ENCODE measurements at regions not wholly inside any gene's neighbourhood (a gene's known extent, or its start where the extent isn't known, plus 50 kb on each side); places are given as distances from the start of the nearest gene placed in this dataset.
"Not testable (repeated sequence)": the region's sequence is repeated elsewhere in the genome, so short reads cannot be mapped to it uniquely, and the experiment has no call there.

GRCh38 chr22:35170716-35171697, 86.3 kb upstream of the HMGXB4 start:
- Mint-ChIP-seq H3K9me3 (no peaks in the 10 kb centered on the region), H3K4me1 (no peaks in the 10 kb centered on the region), H3K27ac (no peak overlapping the region), H3K36me3 (ENCODE audit: low read depth) (no peaks in the 10 kb centered on the region), H3K27me3 (peaks cover 17% of the 10 kb centered on the region), H3K4me3 (no peak overlapping the region)
- DNase-seq: no peak
- no peak for ATAC-seq

- H3K9me3 Mint-ChIP-seq: no peaks in the 10 kb centered on the region
- H3K36me3 Mint-ChIP-seq (ENCODE audit: low read depth): no peaks in the 10 kb centered on the region
- ATAC-seq: no peak
- H3K27me3 Mint-ChIP-seq: peaks cover 24% of the 10 kb centered on the region
- no peak for DNase-seq
- H3K4me1 Mint-ChIP-seq: no peaks in the 10 kb centered on the region
- H3K27ac Mint-ChIP-seq: no peak overlapping the region
- no peak overlapping the region for H3K4me3 Mint-ChIP-seq
Measured at GRCh38 chr22:35172442-35172841, 84.9 kb upstream of the HMGXB4 start.

- H3K27ac Mint-ChIP-seq: no peak overlapping the region
- no peaks in the 10 kb centered on the region for H3K36me3 Mint-ChIP-seq (ENCODE audit: low read depth)
- H3K9me3 Mint-ChIP-seq: no peaks in the 10 kb centered on the region
- no peaks in the 10 kb centered on the region for H3K4me1 Mint-ChIP-seq
- DNase-seq: no peak
- peaks cover 23% of the 10 kb centered on the region for H3K27me3 Mint-ChIP-seq
- no peak overlapping the region for H3K4me3 Mint-ChIP-seq
- no peak for ATAC-seq
Measured at GRCh38 chr22:35173655-35174054, 83.6 kb upstream of the HMGXB4 start.

- Mint-ChIP-seq H3K27ac (no peak overlapping the region), H3K4me1 (no peaks in the 10 kb centered on the region), H3K4me3 (no peak overlapping the region), H3K9me3 (no peaks in the 10 kb centered on the region), H3K36me3 (ENCODE audit: low read depth) (no peaks in the 10 kb centered on the region), H3K27me3 (peaks cover 24% of the 10 kb centered on the region)
- no peak for DNase-seq
- no peak for ATAC-seq
Measured at GRCh38 chr22:35174401-35175038, 82.8 kb upstream of the HMGXB4 start.

- peaks cover 24% of the 10 kb centered on the region for H3K27me3 Mint-ChIP-seq
- no peaks in the 10 kb centered on the region for H3K4me1 Mint-ChIP-seq
- no peak overlapping the region for H3K4me3 Mint-ChIP-seq
- no peaks in the 10 kb centered on the region for H3K36me3 Mint-ChIP-seq (ENCODE audit: low read depth)
- ATAC-seq (no peak), DNase-seq (no peak)
- H3K27ac Mint-ChIP-seq: no peak overlapping the region
- H3K9me3 Mint-ChIP-seq: no peaks in the 10 kb centered on the region
Measured at GRCh38 chr22:35175392-35175791, 81.9 kb upstream of the HMGXB4 start.

GRCh38 chr22:35177811-35178210, 79.5 kb upstream of the HMGXB4 start:
- ATAC-seq (no peak), DNase-seq (no peak)
- peaks cover 22% of the 10 kb centered on the region for H3K27me3 Mint-ChIP-seq
- H3K4me1 Mint-ChIP-seq: no peaks in the 10 kb centered on the region
- H3K27ac Mint-ChIP-seq: no peak overlapping the region
- H3K4me3 Mint-ChIP-seq: no peak overlapping the region
- no peaks in the 10 kb centered on the region for H3K36me3 Mint-ChIP-seq (ENCODE audit: low read depth)
- peaks cover 6% of the 10 kb centered on the region for H3K9me3 Mint-ChIP-seq

GRCh38 chr22:35178446-35178845, 78.8 kb upstream of the HMGXB4 start:
- Mint-ChIP-seq H3K4me1 (no peaks in the 10 kb centered on the region), H3K36me3 (ENCODE audit: low read depth) (no peaks in the 10 kb centered on the region), H3K4me3 (no peak overlapping the region), H3K27me3 (peaks cover 19% of the 10 kb centered on the region), H3K27ac (no peak overlapping the region), H3K9me3 (peaks cover 10% of the 10 kb centered on the region)
- ATAC-seq (no peak), DNase-seq (no peak)

GRCh38 chr22:35183917-35184316, 73.4 kb upstream of the HMGXB4 start:
- peaks cover 16% of the 10 kb centered on the region for H3K9me3 Mint-ChIP-seq
- DNase-seq: no peak
- no peaks in the 10 kb centered on the region for H3K4me1 Mint-ChIP-seq
- H3K4me3 Mint-ChIP-seq: no peak overlapping the region
- H3K36me3 Mint-ChIP-seq (ENCODE audit: low read depth): no peaks in the 10 kb centered on the region
- no peak for ATAC-seq
- peaks cover 3% of the 10 kb centered on the region for H3K27me3 Mint-ChIP-seq
- no peak overlapping the region for H3K27ac Mint-ChIP-seq

GRCh38 chr22:35186492-35186891, 70.8 kb upstream of the HMGXB4 start:
- ATAC-seq (no peak), DNase-seq (no peak)
- Mint-ChIP-seq H3K36me3 (ENCODE audit: low read depth) (no peaks in the 10 kb centered on the region), H3K9me3 (peaks cover 13% of the 10 kb centered on the region), H3K4me1 (no peaks in the 10 kb centered on the region), H3K27me3 (no peaks in the 10 kb centered on the region), H3K4me3 (no peak overlapping the region), H3K27ac (no peak overlapping the region)

GRCh38 chr22:35188930-35189329, 68.4 kb upstream of the HMGXB4 start:
- DNase-seq; H3K27me3 Mint-ChIP-seq; H3K4me1 Mint-ChIP-seq; H3K4me3 Mint-ChIP-seq; H3K36me3 Mint-ChIP-seq (ENCODE audit: low read depth); ATAC-seq; H3K27ac Mint-ChIP-seq; H3K9me3 Mint-ChIP-seq: not testable (repeated sequence)

GRCh38 chr22:35189559-35189958, 67.7 kb upstream of the HMGXB4 start:
- Mint-ChIP-seq H3K27ac (no peak overlapping the region), H3K4me1 (no peaks in the 10 kb centered on the region), H3K36me3 (ENCODE audit: low read depth) (no peaks in the 10 kb centered on the region), H3K27me3 (peaks cover 3% of the 10 kb centered on the region), H3K4me3 (no peak overlapping the region), H3K9me3 (peaks cover 8% of the 10 kb centered on the region)
- DNase-seq (no peak), ATAC-seq (no peak)

- Mint-ChIP-seq H3K9me3 (peaks cover 8% of the 10 kb centered on the region), H3K4me3 (no peak overlapping the region), H3K36me3 (ENCODE audit: low read depth) (no peaks in the 10 kb centered on the region), H3K27ac (no peak overlapping the region), H3K4me1 (no peaks in the 10 kb centered on the region), H3K27me3 (peaks cover 3% of the 10 kb centered on the region)
- DNase-seq (no peak), ATAC-seq (no peak)
Measured at GRCh38 chr22:35191412-35191811, 65.9 kb upstream of the HMGXB4 start.

- H3K27ac Mint-ChIP-seq: no peak overlapping the region
- H3K9me3 Mint-ChIP-seq: peaks cover 8% of the 10 kb centered on the region
- no peaks in the 10 kb centered on the region for H3K4me1 Mint-ChIP-seq
- DNase-seq: no peak
- H3K36me3 Mint-ChIP-seq (ENCODE audit: low read depth): no peaks in the 10 kb centered on the region
- peaks cover 4% of the 10 kb centered on the region for H3K27me3 Mint-ChIP-seq
- H3K4me3 Mint-ChIP-seq: no peak overlapping the region
- ATAC-seq: no peak
Measured at GRCh38 chr22:35192129-35192918, 65.0 kb upstream of the HMGXB4 start.

GRCh38 chr22:35195226-35195625, 62.1 kb upstream of the HMGXB4 start:
- no peaks in the 10 kb centered on the region for H3K36me3 Mint-ChIP-seq (ENCODE audit: low read depth)
- ATAC-seq (no peak), DNase-seq (no peak)
- no peak overlapping the region for H3K27ac Mint-ChIP-seq
- H3K9me3 Mint-ChIP-seq: peaks cover 3% of the 10 kb centered on the region
- no peak overlapping the region for H3K4me3 Mint-ChIP-seq
- H3K27me3 Mint-ChIP-seq: peaks cover 14% of the 10 kb centered on the region
- H3K4me1 Mint-ChIP-seq: no peaks in the 10 kb centered on the region

Data from activated naive CD8-positive, alpha-beta T cell treated with anti-CD3 and anti-CD28 coated beads, Interleukin-2, amount 50 U/mL, for 24 hours (primary cell).